Astrocyte of the cerebellum (primary cell): ENCODE measurements at regions not wholly inside any gene's neighbourhood (a gene's known extent, or its start where the extent isn't known, plus 50 kb on each side); places are given as distances from the start of the nearest gene placed in this dataset.

ENCODE experiments used
- DNase-seq: peaks from one replicate; pipeline ENCODE4 v3.0.0-alpha.2; 2011; ENCODE audit warnings: low read depth
- H3K4me3 ChIP-seq: 2 replicates; pipeline ENCODE4 v1.5.1; 2011; ENCODE audit warnings: mild to moderate bottlenecking, low read depth, low read length, moderate library complexity
- in situ Hi-C: cut with HindIII; loops from 2 replicates; pipeline ENCODE4 v1.10.0; 2017; ENCODE audit warnings: low sequenced_read_pairs
- TF ChIP-seq, protein P1 (sequence below): IDR thresholded peaks from 2 replicates; pipeline ENCODE4 v1.5.1; 2012; ENCODE audit warnings: low read length, low read depth, moderate library complexity, mild to moderate bottlenecking; ENCODE audit errors: missing control alignments

DNA sequence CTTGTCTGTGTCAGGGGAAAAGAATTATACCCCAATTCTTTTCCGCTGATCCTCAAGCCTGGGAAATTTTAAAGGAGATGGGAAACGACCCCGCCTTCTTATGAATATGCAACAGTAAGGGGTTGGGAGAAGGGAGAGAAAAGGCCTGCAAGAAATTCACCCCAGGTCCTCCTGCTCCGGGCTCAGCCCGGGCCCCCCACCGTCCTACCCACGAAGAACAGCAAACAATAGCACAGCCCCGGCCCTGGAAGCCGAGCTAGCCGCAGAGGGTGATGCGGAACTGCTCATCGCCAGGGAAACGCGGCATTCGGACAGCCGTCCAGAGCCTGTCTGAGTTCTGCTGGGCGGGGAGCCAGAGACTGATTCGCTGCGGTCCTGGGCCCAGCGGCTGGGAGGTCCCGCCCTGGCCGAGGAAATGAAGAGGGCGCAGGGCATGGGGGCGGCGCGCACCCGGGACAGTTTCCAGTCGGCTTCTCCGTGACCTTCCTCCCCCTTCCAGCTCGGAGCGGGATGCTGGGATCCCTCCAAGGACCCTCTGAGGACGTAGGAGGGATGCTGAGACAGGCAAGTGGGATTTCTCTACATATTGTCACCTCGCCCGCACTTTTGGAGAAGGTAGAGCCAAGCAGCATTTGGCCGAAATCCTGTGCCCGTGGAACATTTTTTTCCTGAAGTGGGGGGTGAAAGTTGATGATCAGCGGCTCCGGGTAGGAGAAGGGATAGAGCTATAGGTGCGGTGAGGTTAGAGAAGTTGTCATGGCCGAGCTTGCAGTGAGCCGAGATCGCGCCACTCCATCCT is 82.3 kb upstream of the C1QTNF9B start:
- peak; percentile 94 for DNase-seq
- TF ChIP-seq, protein P1, sequence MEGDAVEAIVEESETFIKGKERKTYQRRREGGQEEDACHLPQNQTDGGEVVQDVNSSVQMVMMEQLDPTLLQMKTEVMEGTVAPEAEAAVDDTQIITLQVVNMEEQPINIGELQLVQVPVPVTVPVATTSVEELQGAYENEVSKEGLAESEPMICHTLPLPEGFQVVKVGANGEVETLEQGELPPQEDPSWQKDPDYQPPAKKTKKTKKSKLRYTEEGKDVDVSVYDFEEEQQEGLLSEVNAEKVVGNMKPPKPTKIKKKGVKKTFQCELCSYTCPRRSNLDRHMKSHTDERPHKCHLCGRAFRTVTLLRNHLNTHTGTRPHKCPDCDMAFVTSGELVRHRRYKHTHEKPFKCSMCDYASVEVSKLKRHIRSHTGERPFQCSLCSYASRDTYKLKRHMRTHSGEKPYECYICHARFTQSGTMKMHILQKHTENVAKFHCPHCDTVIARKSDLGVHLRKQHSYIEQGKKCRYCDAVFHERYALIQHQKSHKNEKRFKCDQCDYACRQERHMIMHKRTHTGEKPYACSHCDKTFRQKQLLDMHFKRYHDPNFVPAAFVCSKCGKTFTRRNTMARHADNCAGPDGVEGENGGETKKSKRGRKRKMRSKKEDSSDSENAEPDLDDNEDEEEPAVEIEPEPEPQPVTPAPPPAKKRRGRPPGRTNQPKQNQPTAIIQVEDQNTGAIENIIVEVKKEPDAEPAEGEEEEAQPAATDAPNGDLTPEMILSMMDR: no peak
- in situ Hi-C loops: no loop called here
- peak overlapping the region; percentile 65 for H3K4me3 ChIP-seq

- peak overlapping the region; percentile 65 for H3K4me3 ChIP-seq
- in situ Hi-C loops: no loop called here
- TF ChIP-seq, protein P1: no peak
- DNase-seq: peak; percentile 59
These were observed 82.9 kb upstream of the C1QTNF9B start for GRCh38 chr13:23980160-23980551.

DNA sequence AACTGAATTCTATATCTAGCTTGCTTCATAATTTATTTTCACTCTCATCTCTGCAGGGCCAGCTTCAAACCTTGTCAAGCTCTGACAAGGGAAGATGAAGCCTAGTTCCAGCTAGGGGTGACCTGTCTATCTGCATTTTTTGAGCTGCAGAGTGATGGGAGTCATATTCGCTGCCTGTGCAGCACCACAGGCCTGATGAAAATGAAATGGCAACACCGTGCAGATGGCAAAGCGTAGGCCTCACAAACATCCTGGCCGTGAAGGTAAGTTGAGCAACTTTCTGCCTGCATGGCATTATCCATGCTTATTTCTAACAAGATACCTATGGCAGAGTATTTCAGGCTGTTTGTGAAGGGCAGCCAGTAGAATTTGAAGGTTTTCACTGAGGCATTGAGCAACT is 86.4 kb upstream of the C1QTNF9B start:
- TF ChIP-seq, protein P1: no peak
- DNase-seq: no peak
- H3K4me3 ChIP-seq: no peak overlapping the region
- in situ Hi-C loops: no loop called here

- no peak overlapping the region for H3K4me3 ChIP-seq
- in situ Hi-C loops: no loop called here
- TF ChIP-seq, protein P1: no peak
- DNase-seq: peak; percentile 66
These were observed 87.2 kb upstream of the C1QTNF9B start for GRCh38 chr13:23984546-23984945.

DNA sequence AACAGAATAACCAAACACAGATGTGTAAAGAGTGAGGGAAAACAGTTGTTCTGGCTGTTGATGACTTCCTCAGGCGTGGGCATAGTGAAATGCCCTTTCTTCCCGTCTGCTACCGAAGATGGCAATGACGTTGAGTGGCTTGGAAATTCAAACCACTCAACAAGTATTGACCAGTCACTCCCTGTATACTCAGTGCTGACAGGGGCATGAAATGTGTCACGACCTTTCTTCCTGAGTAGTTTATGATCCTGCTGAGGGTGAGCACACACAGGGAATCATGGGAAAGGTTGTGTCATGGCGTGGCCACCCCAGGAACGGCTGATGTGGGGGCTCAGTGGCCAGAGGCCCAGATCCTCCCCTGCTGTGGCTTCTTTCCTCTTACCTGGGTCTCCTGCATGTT is 87.8 kb upstream of the C1QTNF9B start:
- no peak overlapping the region for H3K4me3 ChIP-seq
- DNase-seq: no peak
- in situ Hi-C loops: no loop called here
- TF ChIP-seq, protein P1: no peak

DNA sequence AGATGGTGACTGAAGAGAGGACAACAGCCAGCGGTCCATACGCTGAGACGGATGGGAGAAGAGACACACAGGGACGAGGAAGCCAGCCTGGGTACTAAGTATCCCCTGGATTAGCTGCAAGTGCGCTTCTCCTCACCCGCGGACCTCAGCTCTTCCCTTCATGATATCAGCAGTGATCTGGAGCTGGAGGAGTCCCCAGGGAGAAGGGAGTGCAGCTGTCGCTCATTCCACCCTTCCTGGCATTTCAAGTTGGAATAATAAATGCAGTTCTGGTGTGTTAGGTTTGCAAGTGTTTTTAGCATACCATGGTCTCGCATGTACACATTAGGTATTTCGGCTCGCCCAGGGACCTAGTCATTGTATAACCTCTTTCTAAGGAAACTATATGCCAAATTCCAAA is 88.5 kb upstream of the C1QTNF9B start:
- no peak overlapping the region for H3K4me3 ChIP-seq
- no peak for DNase-seq
- in situ Hi-C loops: no loop called here
- TF ChIP-seq, protein P1: no peak
